K562 (cell line): ENCODE measurements at regions not wholly inside any gene's neighbourhood (a gene's known extent, or its start where the extent isn't known, plus 50 kb on each side); places are given as distances from the start of the nearest gene placed in this dataset.

Source experiments
- ATAC-seq: fragments of 200-7000 bp; cut with Tn5 transposase; 3 replicates; pipeline ENCODE4 v1.9.1; 2020; ENCODE audit warnings: moderate library complexity
- BruUV-seq: library from RNA; stranded (reverse); fragments of 400-500 nt; replicated peaks from 2 replicates; lab custom pipeline; 2021; lab: Mats Ljungman, UMichigan
- CTCF ChIA-PET: fragments of 300-600 bp; formaldehyde crosslinking; extraction: SDS; loops from one replicate; lab custom pipeline; 2021; ENCODE audit warnings: low intra/inter-chr PET ratio; lab: Yijun Ruan, JAX
- POLR2A ChIA-PET: fragments of 300-600, 350-650 bp; sonication (Branson Sonifier 250); formaldehyde crosslinking; extraction: SDS; loops from one replicate; lab custom pipeline; 2021; ENCODE audit warnings: antibody characterized with exemption, inconsistent platforms; lab: Yijun Ruan, JAX
- DNase-seq, 4 experiments: peaks; one replicate each; pipeline versions ENCODE4 v3.0.0 to v3.0.0-alpha.2; 2011 to 2018; ENCODE audit warnings: low spot score in 3 of 4, mixed read lengths in 3 of 4; ENCODE audit errors: extremely low read depth in 1 of 4
- FAIRE-seq: peaks from 2 replicates; lab custom pipeline; 2011; peaks lifted over from hg19 to GRCh38; lab: Jason Lieb, UNC
- H2AFZ ChIP-seq: 2 replicates; pipeline ENCODE4 v1.6.0; 2011; ENCODE audit warnings: low read depth, low read length, control low read depth, inconsistent platforms
- H3K27ac ChIP-seq: fragments of 200-600 bp; 3 replicates; pipeline ENCODE4 v1.8.0; 2011; ENCODE audit warnings: low read depth, mild to moderate bottlenecking, control low read depth, inconsistent platforms, low read length, moderate library complexity, mixed read lengths; ENCODE audit errors: extremely low read depth
- H3K27me3 ChIP-seq, 2 experiments: fragments of 300-600 bp in 1 of 2; 2 replicates in 1 of 2; 3 replicates in 1 of 2; pipeline versions ENCODE4 v1.6.0 to v1.8.0; 2011; ENCODE audit warnings: inconsistent platforms in 2 of 2, low read length in 2 of 2, mild to moderate bottlenecking in 1 of 2, mixed read lengths in 1 of 2, moderate library complexity in 1 of 2; ENCODE audit not compliant: control insufficient read depth in 2 of 2, insufficient read depth in 2 of 2
- H3K36me3 ChIP-seq: fragments of 300-600 bp; 3 replicates; pipeline ENCODE4 v1.8.0; 2011; ENCODE audit warnings: mild to moderate bottlenecking, low read length, inconsistent platforms; ENCODE audit not compliant: control insufficient read depth, insufficient read depth
- H3K4me1 ChIP-seq, 2 experiments: fragments of 200-600 bp in 1 of 2; replicated peaks in 1 of 2; 2 replicates in 1 of 2; 3 replicates in 1 of 2; pipeline versions ENCODE4 v1.5.1 to v1.8.0; 2011; ENCODE audit warnings: inconsistent platforms in 2 of 2, low read length in 2 of 2, mild to moderate bottlenecking in 1 of 2, mixed read lengths in 1 of 2, moderate library complexity in 1 of 2; ENCODE audit not compliant: control insufficient read depth in 2 of 2, insufficient read depth in 2 of 2
- H3K4me2 ChIP-seq: 2 replicates; pipeline ENCODE4 v1.6.1; 2011; ENCODE audit warnings: low read length, control low read depth, inconsistent platforms, mixed read lengths; ENCODE audit not compliant: insufficient read depth
- H3K4me3 ChIP-seq: fragments of 200-600 bp; sonication (generic), shearing (Covaris generic); 2 replicates; pipeline ENCODE4 v1.5.1; 2016; ENCODE audit warnings: control low read depth, inconsistent platforms
- H3K79me2 ChIP-seq: fragments of 200-600 bp; 3 replicates; pipeline ENCODE4 v1.8.0; 2011; ENCODE audit warnings: low read length, inconsistent platforms; ENCODE audit not compliant: control insufficient read depth, insufficient read depth
- H3K9ac ChIP-seq, 2 experiments: 2 replicates each; pipeline versions ENCODE4 v1.6.0 to v1.6.1; 2011; ENCODE audit warnings: low read depth in 2 of 2, low read length in 2 of 2, control low read depth in 1 of 2, inconsistent platforms in 1 of 2, mild to moderate bottlenecking in 1 of 2, mixed read lengths in 1 of 2; ENCODE audit not compliant: insufficient read depth in 1 of 2
- H3K9me1 ChIP-seq: one replicate; pipeline ENCODE4 v1.6.0; 2011; ENCODE audit warnings: inconsistent platforms, mild to moderate bottlenecking, low read length, moderate library complexity; ENCODE audit not compliant: control insufficient read depth, insufficient read depth
- H3K9me3 ChIP-seq: replicated peaks from 2 replicates; pipeline ENCODE4 v1.5.1; 2011; ENCODE audit warnings: low read depth, low read length, inconsistent platforms; ENCODE audit not compliant: control insufficient read depth, insufficient read depth
- H4K20me1 ChIP-seq: replicated peaks from 2 replicates; pipeline ENCODE4 v1.6.1; 2011; ENCODE audit warnings: low read length, inconsistent platforms, mixed read lengths; ENCODE audit not compliant: control insufficient read depth, insufficient read depth
- HSF4 ChIP-seq: fragments of 250-450 bp; sonication (Bioruptor Pico); IDR thresholded peaks from 2 replicates; pipeline ENCODE4 v2.1.2; 2022; ENCODE audit warnings: mild to moderate bottlenecking, moderate library complexity, borderline replicate concordance
- JUN ChIP-seq, 2 experiments: sonication (generic) in 1 of 2; formaldehyde crosslinking in 1 of 2; IDR thresholded peaks; 2 replicates each; pipeline versions ENCODE4 v1.6.1 to v1.8.0; 2012 to 2022; ENCODE audit warnings: borderline replicate concordance in 2 of 2, mild to moderate bottlenecking in 2 of 2, improper control_type of control experiment in 1 of 2, low read depth in 1 of 2, low read length in 1 of 2, missing genetic modification reagents in 1 of 2
- MEF2D ChIP-seq: conservative IDR thresholded peaks from 2 replicates; pipeline ENCODE4 v1.6.1; 2016; ENCODE audit warnings: low read depth, missing genetic modification characterization, missing compliant biosample characterization
- RAD51 ChIP-seq: fragments of 450-650 bp; IDR thresholded peaks from 2 replicates; pipeline ENCODE4 v1.7.1; 2016; ENCODE audit warnings: low read depth, mild to moderate bottlenecking, borderline replicate concordance
- RNF219 ChIP-seq: fragments of 250-450 bp; sonication (Bioruptor Pico); IDR thresholded peaks from 2 replicates; pipeline ENCODE4 v1.5.0; 2022; ENCODE audit warnings: mild to moderate bottlenecking
- TAF7 ChIP-seq: fragments of 450-650 bp; IDR thresholded peaks from 2 replicates; pipeline ENCODE4 v1.6.1; 2016; ENCODE audit warnings: missing genetic modification characterization, missing compliant biosample characterization
- TFAM ChIP-seq: fragments of 250-450 bp; sonication (Bioruptor Pico); conservative IDR thresholded peaks from 2 replicates; pipeline ENCODE4 v1.5.0; 2021; ENCODE audit warnings: mild to moderate bottlenecking, moderate library complexity
- ZC3H8 ChIP-seq: fragments of 450-650 bp; IDR thresholded peaks from 2 replicates; pipeline ENCODE4 v1.6.1; 2017
- ZFPM2 ChIP-seq: fragments of 250-450 bp; sonication (Bioruptor Pico); IDR thresholded peaks from 2 replicates; pipeline ENCODE4 v1.5.1; 2022; ENCODE audit warnings: mild to moderate bottlenecking
- ZFX ChIP-seq: sonication (generic); formaldehyde crosslinking; IDR thresholded peaks from 2 replicates; pipeline ENCODE4 v1.8.0; 2022; ENCODE audit warnings: mild to moderate bottlenecking, missing genetic modification reagents, moderate library complexity
- ZNF408 ChIP-seq: fragments of 250-450 bp; sonication (Bioruptor Pico); IDR thresholded peaks from 2 replicates; pipeline ENCODE4 v1.4.0; 2020; ENCODE audit warnings: low read depth, mild to moderate bottlenecking, moderate library complexity
- WGBS: fragments of 100-300 bp; shearing (Covaris generic); methylation state at CpG from one replicate; pipeline ENCODE4 v1.1.6; 2016; ENCODE audit warnings: low coverage, mixed read lengths; ENCODE audit not compliant: insufficient coverage; ENCODE audit errors: missing lambda C conversion rate; 5-methylcytosine and 5-hydroxymethylcytosine counted together
- in situ Hi-C: fragments of 300-500 bp; cut with MboI; formaldehyde crosslinking; loops from 4 replicates; pipeline ENCODE4 v1.15.0; 2018; ENCODE audit warnings: inconsistent platforms, mixed read lengths
- intact Hi-C: fragments of 100-400 bp; cut with micrococcal nuclease; formaldehyde crosslinking; loops from 2 replicates; pipeline ENCODE4 v1.14.2; 2022

GRCh38 chr13:99666146-99666805 is 165.0 kb downstream of the TM9SF2 start (continued):
- TF ChIP-seq RNF219 (no peak), JUN (IDR thresholded peaks at IDR 0.05; ENCODE audit: borderline replicate concordance, low read depth, low read length) (no peak), JUN (CRISPR knock-in tag; IDR thresholded peaks at IDR 0.05; ENCODE audit: borderline replicate concordance) (no peak), ZFX (CRISPR knock-in tag) (no peak), RAD51 (no peak)
- TF ChIP-seq, all 486 proteins: peak for 0

DNA sequence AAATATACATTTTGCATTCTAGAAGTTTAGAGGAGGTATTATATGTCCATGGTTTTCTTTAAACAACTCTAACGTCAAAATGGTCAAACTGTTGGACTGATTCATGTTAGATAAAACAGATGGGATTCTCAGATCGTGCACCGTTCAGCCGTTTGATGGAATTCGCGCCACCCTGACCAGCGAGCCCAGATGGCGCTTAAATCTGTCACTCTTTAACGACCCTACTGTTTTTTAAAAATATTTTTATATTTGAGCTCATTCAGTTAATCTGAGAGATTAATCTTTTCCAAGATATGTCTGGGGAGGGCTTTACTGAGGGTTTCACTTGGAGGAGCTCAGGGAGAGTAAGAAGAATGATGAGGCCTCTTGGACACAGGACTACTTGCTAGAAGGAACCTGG is 164.4 kb downstream of the TM9SF2 start:
- Histone ChIP-seq H3K9ac (no peak overlapping the region), H3K27me3 (peaks cover 8 to 22% of the 10 kb centered on the region in 2 experiments; a peak in 4 of 5 replicates), H3K79me2 (no peaks in the 10 kb centered on the region), H3K36me3 (no peaks in the 10 kb centered on the region), H3K4me2 (no peak overlapping the region), H3K27ac (no peak overlapping the region), H2AFZ (no peak overlapping the region), H3K4me3 (no peak overlapping the region), H3K4me1 (no peaks in the 10 kb centered on the region), H4K20me1 (peaks cover 17% of the 10 kb centered on the region; the same call in 1 of the 2 replicates), H3K9me1 (no peaks in the 10 kb centered on the region), H3K9me3 (no peaks in the 10 kb centered on the region)
- no peak for FAIRE-seq
- in situ Hi-C loops = loop anchor here (25.0 kb wide), 2 partner anchors 572 to 872 kb away; no protein-coding TSS in a partner anchor
- no peak for DNase-seq
- ChIA-PET POLR2A (no interaction called here), CTCF (no interaction called here)
- ATAC-seq = no peak
- intact Hi-C loops = no loop called here
- 30% methylated on average over 9 of the region's 9 CpGs for WGBS
- no TSS peak for BruUV-seq
- TF ChIP-seq MEF2D (tag) (no peak), TAF7 (tag) (no peak), ZNF408 (CRISPR knock-in tag) (no peak), TFAM (no peak), HSF4 (no peak), ZC3H8 (no peak), ZFPM2 (no peak)
